Fibroblast of skin of left biceps (primary cell): ENCODE measurements at regions not wholly inside any gene's neighbourhood (a gene's known extent, or its start where the extent isn't known, plus 50 kb on each side); places are given as distances from the start of the nearest gene placed in this dataset.
"Not testable (repeated sequence)": the region's sequence is repeated elsewhere in the genome, so short reads cannot be mapped to it uniquely, and the experiment has no call there.

Experiments
- DNase-seq, 2 experiments: peaks; one replicate each; pipeline ENCODE4 v3.0.0-alpha.2; 2013; ENCODE audit warnings: low read depth in 2 of 2

DNA sequence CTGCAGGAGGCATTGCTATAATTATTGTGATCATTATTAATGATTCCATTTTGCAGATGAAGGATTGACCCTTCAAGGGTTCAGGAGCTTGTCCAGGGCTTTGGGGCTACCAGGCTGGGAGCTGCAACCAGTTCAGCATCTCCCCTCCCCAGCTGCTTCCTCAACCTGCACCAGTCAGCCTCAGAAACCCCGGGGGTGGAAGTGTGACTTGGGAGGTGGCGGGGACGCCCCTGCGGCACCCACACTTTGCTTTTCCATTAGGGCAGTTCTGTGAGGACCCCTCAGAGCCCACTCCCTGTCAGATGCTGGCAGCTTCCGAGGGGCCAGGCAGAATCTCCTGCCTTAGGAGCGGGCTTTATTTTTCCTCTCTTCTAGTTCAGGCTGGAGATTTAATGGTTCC, 85.6 kb downstream of the OLFM1 start:
- no peak for DNase-seq

DNA sequence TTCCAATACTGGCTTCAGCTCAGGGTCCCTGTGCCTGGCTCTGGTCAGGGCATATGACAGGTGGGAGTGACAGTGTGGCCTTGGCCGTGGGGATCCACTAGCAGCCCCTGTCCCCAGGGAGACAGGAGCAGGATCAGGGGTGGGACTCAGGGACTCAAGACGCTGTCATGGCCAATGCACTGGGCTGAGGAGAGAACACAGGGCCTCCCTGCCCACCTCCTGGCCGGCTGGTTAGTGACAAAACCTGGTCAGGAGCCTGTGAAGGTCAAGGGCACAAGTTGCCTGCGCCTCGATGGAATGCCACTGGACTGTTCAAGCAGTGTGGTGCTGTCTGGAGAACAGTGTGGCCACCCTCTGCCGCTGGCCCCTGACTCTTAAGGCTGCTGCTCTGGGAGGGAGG, 86.8 kb downstream of the OLFM1 start:
- no peak for DNase-seq

DNA sequence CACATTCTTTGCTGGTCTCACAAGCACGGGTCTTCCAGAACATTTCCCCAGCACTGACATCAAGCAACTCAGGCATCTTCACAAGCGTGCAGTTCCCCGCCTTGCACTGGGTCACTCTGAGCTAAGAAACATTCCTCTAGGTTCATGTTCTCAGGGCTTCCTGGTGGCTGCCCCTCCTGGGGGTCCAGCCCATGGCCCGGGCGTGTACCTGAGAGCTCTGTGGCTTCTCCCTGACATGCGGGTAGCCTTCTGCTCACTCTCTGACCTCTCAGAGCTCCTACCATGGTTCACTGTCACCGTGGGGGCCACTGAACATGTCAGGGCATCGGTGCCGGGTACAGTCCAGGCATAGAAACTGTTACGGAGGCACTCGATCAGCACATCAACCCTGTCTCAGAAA, 87.5 kb downstream of the OLFM1 start:
- no peak for DNase-seq

DNA sequence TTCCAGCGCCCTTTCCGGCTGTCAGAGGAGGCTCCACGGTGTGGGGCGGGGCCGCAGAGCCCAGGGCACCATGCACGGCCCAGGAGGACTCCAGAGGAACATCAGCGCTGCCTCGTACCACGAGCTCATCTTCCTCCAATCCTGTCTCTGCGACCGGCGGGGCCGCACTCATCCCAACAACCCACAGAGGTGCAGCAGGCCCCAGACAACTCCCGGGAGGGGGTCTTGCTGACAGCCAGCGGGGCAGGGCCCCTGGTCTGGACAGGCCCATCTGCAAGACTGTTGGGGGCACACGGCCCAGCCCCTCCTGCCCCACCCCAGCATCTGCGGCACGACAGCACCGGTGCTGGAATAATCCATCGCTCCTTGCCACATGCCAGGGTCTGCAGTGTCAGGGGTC, 88.8 kb downstream of the OLFM1 start:
- DNase-seq: no peak

DNA sequence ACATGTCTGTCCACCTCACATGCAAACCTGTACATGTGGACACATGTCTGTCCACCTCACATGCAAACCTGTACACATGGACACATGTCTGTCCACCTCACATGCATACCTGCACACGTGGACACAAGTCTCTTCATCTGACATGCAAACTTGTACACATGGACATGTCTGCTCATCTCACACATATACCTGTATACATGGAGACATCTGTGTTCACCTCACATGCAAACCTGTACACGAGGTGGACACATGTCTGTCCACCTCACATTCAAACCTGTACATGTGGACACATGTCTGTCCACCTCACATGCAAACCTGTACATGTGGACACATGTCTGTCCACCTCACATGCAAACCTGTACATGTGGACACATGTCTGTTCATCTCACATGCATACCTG, 90.1 kb downstream of the OLFM1 start:
- DNase-seq: not testable (repeated sequence)

DNA sequence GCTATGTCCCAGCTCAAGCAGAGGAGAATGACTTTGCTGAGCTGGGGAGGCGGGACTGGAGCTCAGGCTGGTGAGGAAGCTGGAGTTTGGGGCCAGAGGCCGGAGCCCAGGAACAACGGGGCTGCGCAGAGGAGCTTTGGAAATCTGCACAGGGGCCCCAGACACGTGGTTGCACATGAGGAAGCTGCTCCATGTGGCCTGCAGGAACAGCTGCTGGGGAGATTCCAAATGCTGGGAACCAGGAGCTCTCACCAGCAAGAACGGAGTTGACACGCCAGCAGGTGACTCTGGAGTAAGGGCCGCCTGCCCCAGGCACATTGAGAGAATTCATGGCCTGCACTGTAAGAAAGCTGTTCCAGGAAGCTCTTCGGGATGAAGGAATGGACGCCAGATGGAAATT, 91.0 kb downstream of the OLFM1 start:
- no peak for DNase-seq

DNA sequence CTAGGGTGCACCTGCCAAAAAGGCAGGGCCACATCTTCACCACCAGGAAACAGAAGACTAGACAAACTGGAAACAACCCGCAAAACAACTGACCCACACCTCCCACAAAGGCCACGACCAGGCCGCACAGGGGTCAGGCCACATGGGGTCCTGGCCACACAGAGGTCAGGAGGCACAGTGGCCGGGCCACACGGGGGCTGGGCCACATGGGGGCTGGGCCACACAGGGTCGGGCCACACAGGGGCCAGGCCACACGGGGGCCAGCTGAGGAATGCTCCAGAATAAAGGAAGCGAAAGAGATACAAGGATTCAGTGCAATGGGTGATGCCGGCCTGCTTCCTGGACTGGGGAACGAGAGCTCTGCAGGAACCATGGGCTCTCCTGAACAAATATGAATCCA, 91.6 kb downstream of the OLFM1 start:
- DNase-seq: no peak

DNA sequence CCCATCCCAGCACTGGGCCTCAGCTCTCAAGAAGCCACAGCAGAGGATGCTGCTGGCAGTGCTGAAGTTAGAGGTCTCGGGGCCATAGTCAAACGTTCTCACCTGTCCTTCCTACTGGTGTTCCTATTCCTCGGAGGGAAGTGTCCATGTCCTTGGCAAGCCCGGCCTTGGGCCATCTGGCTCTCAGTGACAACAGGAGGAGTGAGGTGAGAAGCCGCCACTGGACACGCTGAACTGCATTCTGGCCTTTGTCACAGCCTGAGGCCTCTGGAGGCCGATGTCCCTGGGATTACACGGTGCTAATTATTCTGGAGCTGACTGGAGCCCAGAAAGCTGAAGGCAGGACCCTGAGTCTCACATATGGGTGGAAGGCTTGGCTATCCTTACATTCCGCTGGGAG, 92.5 kb downstream of the OLFM1 start:
- no peak for DNase-seq

DNA sequence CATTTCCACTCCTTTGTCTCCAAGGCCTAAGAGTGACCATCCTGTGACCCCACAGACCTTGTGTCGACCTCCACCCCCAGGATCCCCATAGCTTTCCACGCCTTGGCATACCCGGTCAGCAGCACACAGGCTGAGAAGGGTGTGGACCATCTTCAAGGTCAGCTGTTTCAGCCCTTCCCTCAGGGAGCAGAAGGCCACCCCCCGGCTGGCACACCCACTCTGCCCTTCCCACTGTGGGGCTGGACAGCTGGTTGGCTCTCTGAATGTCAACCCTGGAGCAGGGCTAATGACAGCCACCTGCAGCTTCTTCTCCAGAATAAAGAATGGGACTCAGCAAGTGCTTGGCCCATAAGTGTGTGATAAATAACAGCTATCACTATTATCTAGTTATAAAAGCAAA, 93.1 kb downstream of the OLFM1 start:
- no peak for DNase-seq

DNA sequence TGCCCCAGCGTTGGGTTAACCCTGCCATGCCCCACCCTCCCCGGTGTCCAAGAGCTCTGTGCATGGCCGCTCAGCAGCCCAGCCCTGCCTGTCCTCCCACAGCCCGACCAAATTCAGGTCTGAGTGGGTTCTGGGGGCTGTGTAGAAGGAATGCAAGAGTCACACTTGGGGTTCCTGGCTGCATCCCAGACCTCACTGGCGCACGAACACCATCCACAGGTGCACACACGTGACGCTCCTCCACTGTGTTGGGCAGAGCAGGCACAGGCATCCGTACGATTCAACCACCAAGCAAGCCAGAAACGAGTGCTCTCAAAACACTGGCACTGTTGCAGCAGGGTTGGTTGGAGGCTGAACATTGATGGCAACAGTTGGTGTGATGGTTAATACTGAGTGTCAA, 93.9 kb downstream of the OLFM1 start:
- no peak for DNase-seq

DNA sequence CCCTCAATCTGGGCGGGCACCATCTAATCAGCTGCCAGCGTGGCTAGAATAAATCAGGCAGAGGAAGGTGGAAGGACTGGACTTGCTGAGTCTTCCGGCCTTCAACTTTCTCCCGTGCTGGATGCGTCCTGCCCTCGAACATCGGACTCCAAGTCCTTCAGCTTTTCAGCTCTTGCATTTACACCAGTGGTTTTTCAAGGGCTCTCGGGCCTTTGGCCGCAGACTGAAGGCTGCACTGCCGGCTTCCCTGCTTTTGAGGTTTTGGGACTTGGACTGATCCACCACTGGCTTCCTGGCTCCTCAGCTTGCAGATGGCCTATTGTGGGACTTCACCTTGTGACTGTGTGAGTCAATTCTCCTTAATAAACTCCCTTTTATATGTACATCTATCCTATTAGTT, 94.4 kb downstream of the OLFM1 start:
- not testable (repeated sequence) for DNase-seq

DNA sequence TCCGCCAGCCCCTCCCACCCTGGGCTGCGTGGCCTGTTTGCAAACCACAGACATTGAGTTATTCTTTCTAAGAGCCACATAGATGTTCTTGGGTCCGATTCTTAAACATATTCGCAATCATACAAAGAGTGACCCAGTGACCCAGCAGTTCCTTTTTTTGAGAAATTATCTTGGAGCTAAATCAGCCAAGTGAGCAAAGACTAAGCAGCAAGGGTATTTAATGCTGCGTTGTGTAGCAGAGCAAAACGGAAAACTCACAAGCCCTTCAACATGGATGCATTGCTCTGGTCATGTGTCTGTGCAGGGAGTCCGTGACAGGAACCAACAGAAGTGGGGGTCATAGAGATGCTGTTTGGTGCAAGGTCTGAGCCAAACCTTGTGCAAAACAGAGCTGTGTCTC, 95.6 kb downstream of the OLFM1 start:
- DNase-seq: no peak

DNA sequence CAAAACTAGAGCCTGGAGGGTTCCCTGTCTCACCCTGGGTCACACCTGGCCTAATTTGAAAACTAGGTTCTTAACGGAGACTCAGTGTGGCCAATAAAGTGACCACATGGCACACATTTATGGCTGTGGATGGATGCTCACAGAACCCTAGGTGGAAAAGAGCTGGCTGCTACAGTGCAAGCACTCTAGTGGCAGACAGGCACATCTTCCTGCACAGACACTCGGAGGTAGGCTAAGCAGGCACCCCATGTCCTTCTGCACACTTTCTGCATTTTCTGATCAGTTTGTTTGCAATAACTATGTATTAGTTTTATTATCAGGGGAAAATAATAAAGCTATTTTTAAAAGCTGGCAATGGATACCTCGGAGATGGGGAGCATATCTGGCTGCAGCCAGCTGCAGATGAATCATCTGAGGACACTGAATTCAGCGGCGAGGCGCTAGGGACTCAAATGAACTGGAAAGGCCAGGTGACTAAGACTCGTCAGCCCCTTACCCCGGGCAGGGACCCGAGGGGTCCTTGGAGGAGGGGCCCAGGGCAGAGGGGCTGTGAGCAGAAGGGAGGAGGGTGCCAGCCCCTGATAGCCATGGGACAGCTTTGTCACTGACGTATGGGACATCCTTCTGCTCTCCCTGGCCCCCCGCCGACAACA, 96.2 kb downstream of the OLFM1 start:
- DNase-seq: no peak

DNA sequence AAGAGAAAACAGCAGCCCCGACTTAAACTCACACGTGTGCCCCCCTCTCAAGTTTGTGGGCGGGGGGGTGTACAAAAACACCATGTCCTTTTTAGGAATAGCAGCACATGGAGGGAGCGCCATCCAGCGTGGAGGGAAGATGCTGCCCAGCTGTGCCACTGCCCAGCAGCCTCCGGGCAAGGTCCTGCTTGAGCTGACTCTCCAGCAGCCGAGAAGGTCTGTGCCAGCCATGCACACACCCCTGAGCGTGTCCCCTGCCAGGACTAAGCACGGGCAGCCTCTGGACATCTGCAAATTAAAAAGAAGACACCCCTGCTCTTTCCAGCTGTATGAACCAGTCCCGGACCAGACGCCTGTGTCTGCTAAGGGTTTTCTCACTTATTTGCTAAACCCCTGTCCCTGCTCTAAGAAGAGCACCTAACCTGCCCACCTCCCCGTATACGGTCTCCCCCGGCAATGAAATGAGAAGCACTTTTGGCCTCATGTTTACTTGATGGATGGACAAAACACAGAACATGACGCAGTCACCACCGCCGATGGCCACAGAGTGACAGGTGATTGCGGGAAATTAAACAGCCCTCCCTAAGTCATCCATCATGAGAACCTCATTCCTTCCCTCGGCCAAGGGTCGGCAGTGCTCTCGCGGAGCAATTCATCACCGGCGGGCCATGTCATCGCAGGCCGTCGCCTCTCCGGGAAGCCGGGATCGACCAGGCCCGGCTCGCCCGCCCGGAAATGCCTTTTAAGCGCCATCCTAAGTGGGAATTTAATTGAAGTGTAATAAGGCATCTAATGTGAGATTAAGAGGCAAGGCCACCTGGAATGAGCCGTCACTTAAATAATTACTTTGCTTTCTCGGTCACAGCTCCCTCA, 96.9 kb downstream of the OLFM1 start:
- DNase-seq: no peak

DNA sequence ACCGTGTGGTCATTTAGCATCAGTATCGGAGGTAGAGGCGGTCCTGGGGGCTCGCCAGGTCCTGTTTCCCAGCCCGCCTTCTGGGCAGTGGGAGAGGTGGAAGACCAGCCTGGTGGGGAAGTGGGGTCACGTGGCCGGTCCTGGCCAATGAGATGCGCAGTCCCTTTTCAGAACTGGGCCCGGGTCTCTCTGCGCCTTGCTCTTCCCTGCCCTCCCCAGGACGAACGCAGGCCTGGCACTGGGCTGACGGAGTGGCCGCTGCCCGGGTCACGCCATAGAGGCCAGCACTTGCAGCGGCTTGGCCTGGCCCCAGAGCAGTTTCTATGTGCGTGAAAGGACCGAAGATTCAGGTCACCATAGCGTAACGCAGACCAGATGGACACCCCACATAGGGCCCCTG, 97.6 kb downstream of the OLFM1 start:
- no peak for DNase-seq

DNA sequence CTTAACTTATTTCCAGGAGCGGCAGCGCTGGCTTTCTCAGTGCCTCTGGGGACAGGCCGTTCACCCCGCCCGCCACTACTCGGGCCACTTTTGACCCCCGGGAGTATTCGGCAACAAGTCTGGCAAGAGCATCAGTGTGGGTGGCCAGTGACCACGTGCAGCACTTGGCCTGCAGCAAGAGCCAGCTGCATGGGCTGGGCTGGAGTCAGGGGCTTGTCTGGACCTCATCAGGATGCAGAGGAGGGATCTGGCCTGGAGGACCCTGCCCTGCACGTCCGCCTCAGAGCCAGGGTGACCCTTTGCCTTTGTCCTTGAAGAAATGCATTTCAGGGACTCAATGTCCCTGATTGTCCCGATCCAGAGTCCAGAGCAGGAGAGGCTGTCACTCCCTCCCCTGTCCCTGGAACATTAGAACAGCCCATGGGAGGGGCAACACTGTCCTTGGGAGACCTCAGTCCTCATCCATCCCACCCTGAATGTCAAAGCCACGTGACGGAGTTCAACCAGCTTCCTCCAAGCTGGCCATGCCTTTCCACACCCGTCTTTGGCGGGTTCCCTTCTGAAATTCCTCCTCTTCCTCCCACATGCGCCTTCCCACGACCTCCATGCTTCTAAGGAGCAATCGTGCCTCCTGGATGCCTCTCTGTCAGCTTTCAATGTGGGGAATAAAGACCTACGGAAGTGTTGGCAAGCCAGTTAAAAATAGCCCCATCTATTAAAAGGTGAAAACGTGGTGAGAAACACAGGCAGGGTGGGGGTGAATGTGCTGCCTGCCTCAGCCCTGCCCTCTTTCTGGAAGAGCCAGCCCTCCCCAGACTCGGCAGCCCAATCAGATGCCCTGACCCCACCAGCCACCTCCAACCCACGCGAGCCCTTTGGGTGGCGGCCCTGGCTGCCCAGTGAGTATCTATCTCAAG, 99.0 kb downstream of the OLFM1 start:
- DNase-seq: no peak

DNA sequence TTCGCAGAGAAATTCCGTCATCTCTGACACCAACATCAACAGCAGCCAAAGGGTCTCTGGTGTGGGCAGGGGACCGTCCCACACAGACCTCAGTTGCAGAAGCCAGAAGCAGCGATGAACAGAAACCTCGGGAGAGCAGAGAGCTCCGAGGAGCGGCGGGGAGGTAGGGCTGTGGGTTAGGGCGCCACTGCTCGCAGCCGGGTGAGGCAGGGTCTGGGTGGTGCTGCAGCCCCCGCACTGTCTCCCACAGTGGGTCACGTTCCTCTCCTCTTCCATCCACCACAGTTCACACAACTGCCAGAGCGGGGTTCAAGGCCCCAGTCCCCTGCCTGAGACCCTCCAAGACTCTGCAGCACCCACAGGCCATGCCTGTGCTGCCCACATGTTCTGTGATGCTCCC, 99.9 kb downstream of the OLFM1 start:
- DNase-seq: no peak

DNA sequence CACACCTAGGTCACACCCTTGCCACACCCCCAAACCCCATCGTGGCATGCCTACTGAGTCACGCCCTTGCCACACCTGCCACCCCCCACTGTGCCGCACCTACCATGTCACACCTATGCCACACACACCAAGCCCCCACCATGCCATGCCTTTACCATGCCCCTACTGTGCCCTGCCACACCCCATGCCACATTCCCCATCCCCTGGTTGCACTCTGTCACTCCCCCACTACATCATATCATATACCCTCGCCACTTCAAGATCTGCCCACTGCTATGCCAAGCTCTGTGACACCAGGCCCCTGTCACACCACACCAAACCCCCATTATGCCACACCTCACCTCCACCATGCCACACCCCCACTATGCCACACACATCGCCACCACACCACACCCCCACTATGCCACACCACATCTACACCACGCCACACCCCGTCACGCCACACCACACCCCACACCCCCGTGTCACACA, 101.2 kb downstream of the OLFM1 start:
- no peak for DNase-seq

DNA sequence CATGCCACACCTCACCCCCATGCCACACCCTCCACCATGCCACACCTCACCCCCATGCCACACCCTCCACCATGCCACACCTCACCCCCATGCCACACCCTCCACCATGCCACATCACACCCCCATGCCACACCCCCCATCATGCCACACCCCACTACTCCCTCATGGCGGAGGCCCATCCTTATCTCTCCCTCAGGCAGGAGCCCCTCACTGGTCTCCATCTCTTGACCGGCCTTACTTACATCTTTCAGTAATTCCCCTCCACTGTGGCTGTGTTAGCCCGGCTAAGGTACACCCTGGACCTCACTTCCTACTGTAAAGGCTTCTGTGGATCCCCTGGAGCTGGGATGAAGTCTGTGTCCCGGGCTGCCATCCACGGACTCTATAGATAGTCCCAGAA, 102.0 kb downstream of the OLFM1 start:
- no peak for DNase-seq

DNA sequence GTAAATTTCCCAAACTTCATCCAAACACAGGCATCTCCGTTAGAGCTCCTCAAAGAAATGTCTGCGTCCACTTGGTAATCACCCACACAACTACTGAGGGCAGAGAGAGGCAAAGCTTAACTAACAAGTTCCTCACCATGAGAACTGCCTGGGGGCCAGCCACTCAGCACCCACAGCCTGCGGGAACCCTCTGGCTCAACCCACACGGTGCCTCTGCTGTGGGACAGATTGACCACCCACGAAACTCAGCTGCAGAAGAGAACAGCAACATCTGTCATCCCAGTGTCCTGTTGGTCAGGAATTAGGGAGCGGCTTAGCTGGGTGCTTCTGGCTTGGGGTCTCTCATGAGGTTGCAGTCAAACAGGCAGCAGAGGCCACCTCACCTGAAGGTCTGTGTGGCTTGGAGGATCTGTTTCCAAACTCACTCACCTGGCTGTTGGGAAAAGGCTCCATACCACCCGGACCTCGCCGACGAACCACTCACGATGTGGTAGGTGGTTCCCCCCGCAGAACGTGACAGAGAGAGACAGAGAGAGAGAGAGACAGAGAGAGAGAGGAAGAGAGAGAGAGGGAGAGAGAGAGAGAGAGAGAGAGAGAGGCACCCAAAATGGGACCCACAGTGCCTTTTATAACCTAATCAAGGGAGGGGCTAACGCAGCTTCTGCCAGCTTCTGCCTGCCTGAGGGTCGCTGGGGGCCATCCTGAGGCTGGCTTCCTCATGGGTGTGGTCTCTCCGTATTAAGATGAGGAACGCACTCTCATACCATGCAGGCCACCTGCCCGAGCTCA, 103.5 kb downstream of the OLFM1 start:
- DNase-seq: no peak

DNA sequence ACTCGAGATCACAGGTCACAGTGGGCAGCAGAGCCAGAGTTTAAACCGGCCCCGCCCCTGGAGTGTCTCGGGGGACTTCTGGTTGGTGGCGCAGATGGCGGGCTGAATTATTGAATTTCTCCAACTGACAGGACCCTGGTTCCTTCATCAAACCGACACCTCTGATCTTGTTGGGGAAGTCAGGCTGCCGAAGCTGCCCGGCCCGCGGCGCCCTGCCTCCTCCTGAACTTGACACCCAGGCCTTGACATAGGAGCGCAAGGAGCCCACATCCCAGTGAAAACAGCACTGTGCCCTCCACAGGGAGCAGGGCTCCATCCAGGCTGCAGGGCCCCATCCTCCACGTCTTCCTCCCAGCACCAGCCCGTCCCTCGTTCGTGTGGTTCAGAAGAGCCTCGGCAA, 105.2 kb downstream of the OLFM1 start:
- DNase-seq: no peak

DNA sequence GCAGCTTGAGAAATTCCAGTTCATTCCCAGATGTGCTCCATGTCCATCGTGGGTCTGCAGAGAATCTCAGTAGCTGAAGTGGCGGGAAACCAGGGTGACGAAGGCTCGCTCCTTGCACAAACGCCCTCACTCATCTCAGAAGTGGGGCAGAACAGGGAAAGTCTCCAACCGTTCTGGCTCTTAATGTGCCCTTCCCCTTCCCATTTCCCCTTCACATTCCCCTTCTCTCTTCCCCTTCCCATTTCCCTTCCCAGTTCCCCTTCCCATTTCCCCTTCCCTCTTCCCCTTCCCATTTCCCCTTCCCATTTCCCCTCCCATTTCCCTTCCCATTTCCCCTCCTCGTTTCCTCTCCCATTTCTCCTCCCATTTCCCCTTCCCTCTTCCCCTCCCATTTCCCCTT, 108.5 kb downstream of the OLFM1 start:
- DNase-seq: not testable (repeated sequence)
